ENCODE measurements at regions not wholly inside any gene's neighbourhood (a gene's known extent, or its start where the extent isn't known, plus 50 kb on each side); places are given as distances from the start of the nearest gene placed in this dataset.

- TF ChIP-seq CTCF (IDR thresholded peaks at IDR 0.05) (no peak), POLR2A (IDR thresholded peaks at IDR 0.05) (no peak)
Measured at GRCh38 chr9:118567861-118568260, 801.4 kb downstream of the BRINP1 start.

Measured in adrenal gland (tissue), 5 donors.